HUES6 (cell line): ENCODE measurements at regions not wholly inside any gene's neighbourhood (a gene's known extent, or its start where the extent isn't known, plus 50 kb on each side); places are given as distances from the start of the nearest gene placed in this dataset.
"Not testable (repeated sequence)": the region's sequence is repeated elsewhere in the genome, so short reads cannot be mapped to it uniquely, and the experiment has no call there.

Source experiments
- H3K27ac ChIP-seq: 2 replicates; pipeline ENCODE4 v1.7.0; 2013; ENCODE audit warnings: low read depth, mild to moderate bottlenecking, low read length, inconsistent platforms
- H3K27me3 ChIP-seq: 2 replicates; pipeline ENCODE4 v1.6.1; 2013; ENCODE audit warnings: low read length; ENCODE audit not compliant: control insufficient read depth, insufficient read depth
- H3K36me3 ChIP-seq: 2 replicates; pipeline ENCODE4 v1.6.1; 2013; ENCODE audit warnings: low read length; ENCODE audit not compliant: control insufficient read depth, insufficient read depth
- H3K4me1 ChIP-seq: 2 replicates; pipeline ENCODE4 v1.6.1; 2013; ENCODE audit warnings: low read length; ENCODE audit not compliant: control insufficient read depth, insufficient read depth
- H3K4me3 ChIP-seq: 2 replicates; pipeline ENCODE4 v1.5.1; 2013; ENCODE audit warnings: low read depth, low read length
- H3K9ac ChIP-seq: one replicate; pipeline ENCODE4 v1.6.1; 2013; ENCODE audit warnings: mild to moderate bottlenecking, low read length
- H3K9me3 ChIP-seq: 2 replicates; pipeline ENCODE4 v1.6.1; 2013; ENCODE audit warnings: low read depth, low read length; ENCODE audit not compliant: control insufficient read depth, insufficient read depth

GRCh38 chr4:123024710-123025109, 102.3 kb upstream of the NUDT6 start:
- Histone ChIP-seq H3K27ac (no peak overlapping the region), H3K4me3 (no peak overlapping the region), H3K4me1 (no peaks in the 10 kb centered on the region), H3K9me3 (no peaks in the 10 kb centered on the region), H3K9ac (no peak overlapping the region), H3K36me3 (peaks cover 9% of the 10 kb centered on the region), H3K27me3 (no peaks in the 10 kb centered on the region)

- Histone ChIP-seq H3K4me3 (no peak overlapping the region), H3K4me1 (no peaks in the 10 kb centered on the region), H3K27me3 (no peaks in the 10 kb centered on the region), H3K27ac (no peak overlapping the region), H3K36me3 (peaks cover 10% of the 10 kb centered on the region), H3K9ac (no peak overlapping the region), H3K9me3 (no peaks in the 10 kb centered on the region)
Observed at GRCh38 chr4:123025398-123025797, 103.0 kb upstream of the NUDT6 start.

DNA sequence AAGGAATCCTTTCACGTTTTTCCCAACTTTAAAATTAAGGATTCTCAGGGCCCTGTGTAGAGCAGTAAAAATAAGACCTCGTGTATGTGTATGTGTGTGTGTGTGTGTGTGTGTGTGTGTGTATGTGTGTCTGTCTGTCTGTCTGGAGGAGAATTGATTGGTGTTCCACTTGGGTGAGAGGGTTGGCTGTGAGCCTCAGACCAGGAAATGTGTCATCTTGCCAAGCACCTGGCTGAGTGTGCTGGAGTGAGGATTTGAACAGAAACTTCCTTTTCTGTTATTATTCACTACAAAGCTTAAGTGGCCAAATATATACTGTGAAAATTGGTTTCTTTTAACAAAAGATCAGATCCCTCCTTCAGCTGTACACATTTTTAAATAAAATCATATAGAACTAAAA, 103.6 kb upstream of the NUDT6 start:
- not testable (repeated sequence) for H3K27me3 ChIP-seq, H3K9me3 ChIP-seq, H3K4me3 ChIP-seq, H3K9ac ChIP-seq, H3K4me1 ChIP-seq, H3K27ac ChIP-seq
- H3K36me3 ChIP-seq = peaks cover 10% of the 10 kb centered on the region

GRCh38 chr4:123031664-123032063, 109.3 kb upstream of the NUDT6 start:
- no peak overlapping the region for H3K4me3 ChIP-seq
- no peaks in the 10 kb centered on the region for H3K9me3 ChIP-seq
- no peak overlapping the region for H3K9ac ChIP-seq
- H3K27ac ChIP-seq = no peak overlapping the region
- no peaks in the 10 kb centered on the region for H3K27me3 ChIP-seq
- H3K36me3 ChIP-seq = peaks cover 10% of the 10 kb centered on the region
- H3K4me1 ChIP-seq = no peaks in the 10 kb centered on the region

DNA sequence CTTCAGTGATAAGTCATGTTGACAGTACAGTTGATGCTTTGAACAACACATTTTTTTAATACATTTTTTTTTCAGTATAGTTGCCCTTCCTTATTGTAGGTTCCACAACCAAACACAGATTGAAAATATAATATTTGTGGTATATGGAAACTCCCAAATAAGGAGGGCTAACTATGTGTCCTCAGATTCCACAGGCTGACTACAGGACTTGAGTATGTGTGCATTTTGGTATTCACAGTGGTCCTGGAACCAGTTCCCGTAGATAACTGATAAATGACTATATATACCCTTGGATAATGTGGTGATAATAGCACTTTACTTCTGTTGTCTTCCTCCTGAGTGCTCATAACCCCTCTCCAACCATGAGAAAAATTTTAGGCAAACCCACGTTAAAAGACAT, 111.6 kb upstream of the NUDT6 start:
- H3K4me1 ChIP-seq = no peaks in the 10 kb centered on the region
- H3K27me3 ChIP-seq = no peaks in the 10 kb centered on the region
- no peak overlapping the region for H3K9ac ChIP-seq
- peaks cover 6% of the 10 kb centered on the region; the same call in 1 of the 2 replicates for H3K36me3 ChIP-seq
- H3K4me3 ChIP-seq = no peak overlapping the region
- no peak overlapping the region for H3K27ac ChIP-seq
- H3K9me3 ChIP-seq = no peaks in the 10 kb centered on the region

DNA sequence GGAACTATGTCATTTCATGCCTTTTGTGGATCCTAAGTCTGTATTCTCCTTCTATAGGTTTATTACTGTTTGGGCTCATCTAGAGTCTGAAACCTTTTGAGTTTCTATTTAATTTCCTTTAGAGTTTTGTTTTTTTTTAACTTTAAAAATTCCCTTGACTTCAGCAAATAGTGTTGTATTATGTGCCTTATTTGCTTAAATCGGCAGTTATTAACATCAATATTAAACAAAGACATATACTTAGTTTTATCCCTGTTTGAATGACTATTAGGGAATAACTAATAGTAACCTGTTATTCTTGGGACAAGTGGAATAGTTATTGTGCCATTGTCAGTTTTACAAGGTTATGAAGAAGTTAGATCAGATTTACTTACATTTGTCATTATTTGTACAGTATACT, 112.8 kb upstream of the NUDT6 start:
- Histone ChIP-seq H3K36me3 (no peaks in the 10 kb centered on the region), H3K27ac (no peak overlapping the region)

GRCh38 chr4:123037804-123038203, 115.4 kb upstream of the NUDT6 start:
- Histone ChIP-seq H3K9me3 (peaks cover 13% of the 10 kb centered on the region), H3K27ac (no peak overlapping the region), H3K4me3 (no peak overlapping the region), H3K4me1 (no peaks in the 10 kb centered on the region), H3K9ac (no peak overlapping the region), H3K27me3 (no peaks in the 10 kb centered on the region), H3K36me3 (0 out of 2 replicates have a peak, but pooled peaks cover 4% of the 10 kb centered on the region)

More for the DNA sequence above, 112.8 kb upstream of the NUDT6 start:
- no peaks in the 10 kb centered on the region for H3K27me3 ChIP-seq
- H3K4me1 ChIP-seq = no peaks in the 10 kb centered on the region
- no peaks in the 10 kb centered on the region for H3K9me3 ChIP-seq
- H3K4me3 ChIP-seq = no peak overlapping the region
- H3K9ac ChIP-seq = no peak overlapping the region

DNA sequence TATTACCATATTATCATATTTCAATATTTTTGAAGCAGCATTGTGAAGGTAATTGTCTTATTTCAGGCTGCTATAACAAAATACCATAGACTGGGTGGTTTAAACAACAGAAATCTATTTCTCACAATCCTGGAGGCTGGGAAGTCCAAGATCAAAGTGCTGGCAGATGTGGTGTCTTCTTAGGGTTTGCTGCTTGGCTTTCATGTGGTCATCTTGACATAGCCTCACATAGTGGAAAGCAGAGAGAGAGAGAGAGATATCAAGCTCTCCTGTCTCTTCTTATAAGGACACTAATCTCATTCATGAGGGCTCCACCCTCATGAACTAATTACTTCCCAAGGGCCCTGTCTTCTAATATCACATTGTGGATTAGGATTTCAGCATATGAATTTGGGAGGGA, 119.7 kb upstream of the NUDT6 start:
- no peak overlapping the region for H3K27ac ChIP-seq
- peaks cover 23% of the 10 kb centered on the region for H3K9me3 ChIP-seq
- 0 out of 2 replicates have a peak, but pooled peaks cover 4% of the 10 kb centered on the region for H3K36me3 ChIP-seq
- no peak overlapping the region for H3K4me3 ChIP-seq
- no peaks in the 10 kb centered on the region for H3K27me3 ChIP-seq
- no peak overlapping the region for H3K9ac ChIP-seq
- H3K4me1 ChIP-seq = no peaks in the 10 kb centered on the region

- H3K36me3 ChIP-seq = 0 out of 2 replicates have a peak, but pooled peaks cover 4% of the 10 kb centered on the region
- H3K4me3 ChIP-seq = no peak overlapping the region
- no peaks in the 10 kb centered on the region for H3K4me1 ChIP-seq
- no peaks in the 10 kb centered on the region for H3K27me3 ChIP-seq
- H3K27ac ChIP-seq = no peak overlapping the region
- H3K9ac ChIP-seq = no peak overlapping the region
- peaks cover 29% of the 10 kb centered on the region for H3K9me3 ChIP-seq
Observed at GRCh38 chr4:123043013-123043412, 120.6 kb upstream of the NUDT6 start.

- Histone ChIP-seq H3K27me3 (no peaks in the 10 kb centered on the region), H3K9me3 (peaks cover 33% of the 10 kb centered on the region), H3K9ac (no peak overlapping the region), H3K36me3 (0 out of 2 replicates have a peak, but pooled peaks cover 4% of the 10 kb centered on the region), H3K27ac (no peak overlapping the region), H3K4me3 (no peak overlapping the region), H3K4me1 (no peaks in the 10 kb centered on the region)
Observed at GRCh38 chr4:123043793-123044425, 121.5 kb upstream of the NUDT6 start.

- H3K27ac ChIP-seq = no peak overlapping the region
- H3K4me3 ChIP-seq = no peak overlapping the region
- no peaks in the 10 kb centered on the region for H3K27me3 ChIP-seq
- H3K4me1 ChIP-seq = no peaks in the 10 kb centered on the region
- H3K36me3 ChIP-seq = 0 out of 2 replicates have a peak, but pooled peaks cover 4% of the 10 kb centered on the region
- H3K9me3 ChIP-seq = peaks cover 43% of the 10 kb centered on the region
- H3K9ac ChIP-seq = no peak overlapping the region
Observed at GRCh38 chr4:123046096-123046495, 123.7 kb upstream of the NUDT6 start.
